GM19324 (cell line): ENCODE measurements at regions not wholly inside any gene's neighbourhood (a gene's known extent, or its start where the extent isn't known, plus 50 kb on each side); places are given as distances from the start of the nearest gene placed in this dataset.

Experiments used
- ATAC-seq: cut with Tn5 transposase; IDR thresholded peaks from one replicate; pipeline ENCODE4 v1.9.1; 2021; ENCODE audit warnings: mild to moderate bottlenecking, moderate library complexity; ENCODE audit not compliant: unreplicated experiment, low FRiP score

- ATAC-seq, result no peak
Observed at GRCh38 chr1:91152331-91152730, 130.5 kb upstream of the ZNF644 start.

- no peak for ATAC-seq
Observed at GRCh38 chr1:91151702-91152101, 129.9 kb upstream of the ZNF644 start.

- no peak for ATAC-seq
Observed at GRCh38 chr1:91148641-91149069, 126.8 kb upstream of the ZNF644 start.

GRCh38 chr1:91141858-91142257 is 120.0 kb upstream of the ZNF644 start:
- ATAC-seq, result no peak

GRCh38 chr1:91138959-91139358 is 117.1 kb upstream of the ZNF644 start:
- ATAC-seq, result no peak

- no peak for ATAC-seq
Observed at GRCh38 chr1:91137173-91137852, 115.5 kb upstream of the ZNF644 start.

- no peak for ATAC-seq
Observed at GRCh38 chr1:91135799-91136198, 114.0 kb upstream of the ZNF644 start.

GRCh38 chr1:91133248-91133647 is 111.4 kb upstream of the ZNF644 start:
- ATAC-seq, result no peak

- no peak for ATAC-seq
Observed at GRCh38 chr1:91130256-91130985, 108.6 kb upstream of the ZNF644 start.

- ATAC-seq, result no peak
Observed at GRCh38 chr1:91129458-91129857, 107.6 kb upstream of the ZNF644 start.

GRCh38 chr1:91129017-91129416 is 107.2 kb upstream of the ZNF644 start:
- ATAC-seq, result no peak

GRCh38 chr1:91124989-91125417 is 103.2 kb upstream of the ZNF644 start:
- no peak for ATAC-seq

GRCh38 chr1:91124290-91124985 is 102.6 kb upstream of the ZNF644 start:
- no peak for ATAC-seq

GRCh38 chr1:91123773-91124172 is 101.9 kb upstream of the ZNF644 start:
- ATAC-seq, result no peak

GRCh38 chr1:91123319-91123718 is 101.5 kb upstream of the ZNF644 start:
- no peak for ATAC-seq

GRCh38 chr1:91122106-91122717 is 100.4 kb upstream of the ZNF644 start:
- ATAC-seq, result no peak

- ATAC-seq, result no peak
Observed at GRCh38 chr1:91121366-91121765, 99.5 kb upstream of the ZNF644 start.

GRCh38 chr1:91120936-91121335 is 99.1 kb upstream of the ZNF644 start:
- no peak for ATAC-seq

GRCh38 chr1:91120421-91120820 is 98.6 kb upstream of the ZNF644 start:
- no peak for ATAC-seq

GRCh38 chr1:91104712-91105111 is 82.9 kb upstream of the ZNF644 start:
- ATAC-seq, result no peak

GRCh38 chr1:91101328-91101727 is 79.5 kb upstream of the ZNF644 start:
- ATAC-seq, result no peak
